GM23248 (cell line): ENCODE measurements at regions not wholly inside any gene's neighbourhood (a gene's known extent, or its start where the extent isn't known, plus 50 kb on each side); places are given as distances from the start of the nearest gene placed in this dataset.

Experiments used
- EZH2 ChIP-seq: fragments of 200-600 bp; sonication (generic); IDR thresholded peaks from 2 replicates; pipeline ENCODE4 v1.6.1; 2018; ENCODE audit warnings: antibody characterized with exemption, mild to moderate bottlenecking; ENCODE audit not compliant: insufficient read depth, poor library complexity, severe bottlenecking
- EZH2phosphoT487 ChIP-seq: fragments of 200-600 bp; sonication (generic); IDR thresholded peaks from 2 replicates; pipeline ENCODE4 v1.6.1; 2018; ENCODE audit warnings: antibody characterized with exemption, moderate library complexity, mild to moderate bottlenecking, low read depth; ENCODE audit not compliant: insufficient read depth

- TF ChIP-seq EZH2 = no peak
- TF ChIP-seq EZH2phosphoT487 = no peak
Measured at GRCh38 chr18:72456802-72457201, 87.3 kb downstream of the CBLN2 start.
